ENCODE measurements at regions not wholly inside any gene's neighbourhood (a gene's known extent, or its start where the extent isn't known, plus 50 kb on each side); places are given as distances from the start of the nearest gene placed in this dataset.

DNA sequence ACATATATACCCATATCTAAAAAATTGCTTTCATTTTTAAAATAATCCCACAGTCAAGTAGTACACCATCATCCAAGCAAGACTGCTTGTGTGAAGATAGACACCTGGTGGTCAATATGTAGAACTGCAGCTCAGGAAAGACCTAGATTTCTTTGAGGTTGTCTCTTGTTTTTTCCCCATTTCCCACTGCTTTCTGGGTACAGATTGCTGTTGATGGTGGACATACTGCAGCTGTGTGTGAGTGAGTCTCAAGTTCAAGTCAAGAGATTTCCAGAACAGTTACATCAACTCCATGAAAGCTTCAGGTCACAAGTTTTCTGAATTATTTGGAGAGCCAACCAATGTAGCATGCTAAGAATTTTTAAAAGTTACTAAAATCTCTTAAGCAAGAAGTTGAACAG lies 306.4 kb downstream of the DUSP10 start:
- intact Hi-C loops (cut with DNase I) = loop anchor here (10.0 kb wide), 2 partner anchors 171 to 561 kb away; partner anchors contain the start of gene HLX
- Histone ChIP-seq H3K4me3 (ENCODE audit: low read length in 3 of 3) (no peak overlapping the region), H3K9ac (ENCODE audit: low read length in 3 of 3) (no peak overlapping the region), H3K27me3 (ENCODE audit: control insufficient read depth, insufficient read depth, low read length) (no peaks in the 10 kb centered on the region), H3K4me1 (ENCODE audit: control insufficient read depth in 2 of 3, insufficient read depth in 2 of 3, low read depth in 1 of 3, low read length in 3 of 3) (peaks cover 0 to 4% (median 0%) of the 10 kb centered on the region in 3 donors), H3K9me3 (ENCODE audit: control insufficient read depth in 2 of 3, insufficient read depth in 1 of 3, low read length in 3 of 3) (no peaks in the 10 kb centered on the region), H3K36me3 (ENCODE audit: control insufficient read depth in 2 of 3, insufficient read depth in 3 of 3, low read length in 3 of 3) (no peaks in the 10 kb centered on the region), H3K27ac (ENCODE audit: low read depth in 2 of 2, low read length in 2 of 2) (no peak overlapping the region)
- FAIRE-seq (peak; percentile 92), DNase-seq (peak in 2 of 5 donors; percentile 59 to 73)
- TF ChIP-seq, protein P1, sequence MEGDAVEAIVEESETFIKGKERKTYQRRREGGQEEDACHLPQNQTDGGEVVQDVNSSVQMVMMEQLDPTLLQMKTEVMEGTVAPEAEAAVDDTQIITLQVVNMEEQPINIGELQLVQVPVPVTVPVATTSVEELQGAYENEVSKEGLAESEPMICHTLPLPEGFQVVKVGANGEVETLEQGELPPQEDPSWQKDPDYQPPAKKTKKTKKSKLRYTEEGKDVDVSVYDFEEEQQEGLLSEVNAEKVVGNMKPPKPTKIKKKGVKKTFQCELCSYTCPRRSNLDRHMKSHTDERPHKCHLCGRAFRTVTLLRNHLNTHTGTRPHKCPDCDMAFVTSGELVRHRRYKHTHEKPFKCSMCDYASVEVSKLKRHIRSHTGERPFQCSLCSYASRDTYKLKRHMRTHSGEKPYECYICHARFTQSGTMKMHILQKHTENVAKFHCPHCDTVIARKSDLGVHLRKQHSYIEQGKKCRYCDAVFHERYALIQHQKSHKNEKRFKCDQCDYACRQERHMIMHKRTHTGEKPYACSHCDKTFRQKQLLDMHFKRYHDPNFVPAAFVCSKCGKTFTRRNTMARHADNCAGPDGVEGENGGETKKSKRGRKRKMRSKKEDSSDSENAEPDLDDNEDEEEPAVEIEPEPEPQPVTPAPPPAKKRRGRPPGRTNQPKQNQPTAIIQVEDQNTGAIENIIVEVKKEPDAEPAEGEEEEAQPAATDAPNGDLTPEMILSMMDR (IDR thresholded peaks at IDR 0.05; ENCODE audit: borderline replicate concordance, extremely low read depth, insufficient read depth) = peak; percentile 85

DNA sequence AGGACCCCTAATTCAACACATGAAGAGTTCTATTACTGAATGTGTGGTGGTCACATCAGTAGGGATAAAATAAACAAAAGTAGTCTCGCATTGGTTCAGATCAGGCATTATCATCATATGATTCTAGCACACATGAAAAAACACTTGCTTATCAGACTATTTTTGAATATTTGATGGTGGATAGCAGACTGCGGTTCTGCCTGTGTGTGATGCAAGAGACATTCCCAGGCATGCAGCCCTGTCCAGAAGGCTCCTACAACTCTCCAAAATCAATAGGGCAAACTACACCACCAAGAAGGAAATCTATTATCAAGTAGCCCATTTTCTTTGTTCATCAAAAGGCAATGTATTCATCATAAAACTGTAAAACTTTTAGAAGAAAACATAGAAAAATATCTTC lies 304.7 kb downstream of the DUSP10 start:
- intact Hi-C loops (cut with DNase I) = loop anchor here (10.0 kb wide), 2 partner anchors 172 to 562 kb away; partner anchors contain the start of gene HLX
- H3K9ac ChIP-seq (ENCODE audit: low read length in 3 of 3) = no peak overlapping the region

DNA sequence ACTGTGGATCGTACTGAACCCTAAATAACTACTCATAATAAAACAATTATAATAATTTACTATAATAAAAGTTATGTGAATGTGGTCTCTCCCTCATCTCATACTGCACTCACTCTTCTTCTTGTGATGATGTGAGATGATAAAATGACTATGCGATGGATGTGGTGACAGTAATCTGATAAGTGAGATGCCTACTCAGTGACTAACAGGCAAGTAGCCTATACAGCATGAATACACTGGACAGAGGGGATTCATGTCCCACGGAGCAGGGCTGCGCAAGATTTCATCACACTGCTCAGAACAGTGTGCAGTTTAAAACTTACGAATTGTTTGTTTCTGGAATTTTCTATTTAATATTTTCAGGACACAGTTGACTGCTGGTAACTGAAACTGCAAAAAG lies 304.0 kb downstream of the DUSP10 start:
- no peak for DNase-seq
- Histone ChIP-seq H3K9me3 (ENCODE audit: control insufficient read depth in 2 of 3, insufficient read depth in 1 of 3, low read length in 3 of 3) (no peaks in the 10 kb centered on the region), H3K27ac (ENCODE audit: low read depth in 2 of 2, low read length in 2 of 2) (no peak overlapping the region), H3K27me3 (ENCODE audit: control insufficient read depth, insufficient read depth, low read length) (no peaks in the 10 kb centered on the region), H3K4me3 (ENCODE audit: low read length in 3 of 3) (no peak overlapping the region), H3K9ac (ENCODE audit: low read length in 3 of 3) (no peak overlapping the region), H3K4me1 (ENCODE audit: control insufficient read depth in 2 of 3, insufficient read depth in 2 of 3, low read depth in 1 of 3, low read length in 3 of 3) (peaks cover 0 to 4% (median 0%) of the 10 kb centered on the region in 3 donors), H3K36me3 (ENCODE audit: control insufficient read depth in 2 of 3, insufficient read depth in 3 of 3, low read length in 3 of 3) (no peaks in the 10 kb centered on the region)
- TF ChIP-seq, protein P1 (IDR thresholded peaks at IDR 0.05; ENCODE audit: borderline replicate concordance, extremely low read depth, insufficient read depth) = no peak
- FAIRE-seq = no peak
- intact Hi-C loops (cut with DNase I) = loop anchor here (10.0 kb wide), 2 partner anchors 173 to 563 kb away; partner anchors contain the start of gene HLX

More for the DNA sequence above, 304.7 kb downstream of the DUSP10 start:
- TF ChIP-seq, protein P1 (IDR thresholded peaks at IDR 0.05; ENCODE audit: borderline replicate concordance, extremely low read depth, insufficient read depth) = no peak
- DNase-seq = no peak
- H3K4me3 ChIP-seq (ENCODE audit: low read length in 3 of 3) = no peak overlapping the region
- H3K4me1 ChIP-seq (ENCODE audit: control insufficient read depth in 2 of 3, insufficient read depth in 2 of 3, low read depth in 1 of 3, low read length in 3 of 3) = peaks cover 0 to 4% (median 0%) of the 10 kb centered on the region in 3 donors
- H3K27me3 ChIP-seq (ENCODE audit: control insufficient read depth, insufficient read depth, low read length) = no peaks in the 10 kb centered on the region
- no peak for FAIRE-seq
- H3K27ac ChIP-seq (ENCODE audit: low read depth in 2 of 2, low read length in 2 of 2) = no peak overlapping the region
- H3K36me3 ChIP-seq (ENCODE audit: control insufficient read depth in 2 of 3, insufficient read depth in 3 of 3, low read length in 3 of 3) = no peaks in the 10 kb centered on the region
- H3K9me3 ChIP-seq (ENCODE audit: control insufficient read depth in 2 of 3, insufficient read depth in 1 of 3, low read length in 3 of 3) = no peaks in the 10 kb centered on the region
